ENCODE measurements at regions not wholly inside any gene's neighbourhood (a gene's known extent, or its start where the extent isn't known, plus 50 kb on each side); places are given as distances from the start of the nearest gene placed in this dataset.

- no peak for DNase-seq (ENCODE audit: low read depth in 2 of 3, low spot score in 2 of 3)
Measured at GRCh38 chr5:163766936-163767670, 261.7 kb downstream of the MAT2B start.

GRCh38 chr5:163770625-163771024, 265.2 kb downstream of the MAT2B start:
- DNase-seq (ENCODE audit: low read depth in 2 of 3, low spot score in 2 of 3) = no peak

- DNase-seq (ENCODE audit: low read depth in 2 of 3, low spot score in 2 of 3) = no peak
Measured at GRCh38 chr5:163772241-163772640, 266.8 kb downstream of the MAT2B start.

GRCh38 chr5:163772644-163773043, 267.2 kb downstream of the MAT2B start:
- no peak for DNase-seq (ENCODE audit: low read depth in 2 of 3, low spot score in 2 of 3)

- no peak for DNase-seq (ENCODE audit: low read depth in 2 of 3, low spot score in 2 of 3)
Measured at GRCh38 chr5:163773226-163773625, 267.8 kb downstream of the MAT2B start.

GRCh38 chr5:163789870-163790269, 284.5 kb downstream of the MAT2B start:
- no peak for DNase-seq (ENCODE audit: low read depth in 2 of 3, low spot score in 2 of 3)

GRCh38 chr5:163790497-163790896, 285.1 kb downstream of the MAT2B start:
- no peak for DNase-seq (ENCODE audit: low read depth in 2 of 3, low spot score in 2 of 3)

GRCh38 chr5:163794993-163795392, 289.6 kb downstream of the MAT2B start:
- DNase-seq (ENCODE audit: low read depth in 2 of 3, low spot score in 2 of 3) = no peak

- no peak for DNase-seq (ENCODE audit: low read depth in 2 of 3, low spot score in 2 of 3)
Measured at GRCh38 chr5:163807781-163808180, 302.4 kb downstream of the MAT2B start.

- no peak for DNase-seq (ENCODE audit: low read depth in 2 of 3, low spot score in 2 of 3)
Measured at GRCh38 chr5:163809473-163809872, 304.1 kb downstream of the MAT2B start.

GRCh38 chr5:163813900-163814299, 308.5 kb downstream of the MAT2B start:
- no peak for DNase-seq (ENCODE audit: low read depth in 2 of 3, low spot score in 2 of 3)

GRCh38 chr5:163815240-163815791, 309.9 kb downstream of the MAT2B start:
- no peak for DNase-seq (ENCODE audit: low read depth in 2 of 3, low spot score in 2 of 3)

- no peak for DNase-seq (ENCODE audit: low read depth in 2 of 3, low spot score in 2 of 3)
Measured at GRCh38 chr5:163821142-163821541, 315.7 kb downstream of the MAT2B start.

- no peak for DNase-seq (ENCODE audit: low read depth in 2 of 3, low spot score in 2 of 3)
Measured at GRCh38 chr5:163822548-163822947, 317.1 kb downstream of the MAT2B start.

GRCh38 chr5:163825661-163826060, 320.2 kb downstream of the MAT2B start:
- no peak for DNase-seq (ENCODE audit: low read depth in 2 of 3, low spot score in 2 of 3)

- DNase-seq (ENCODE audit: low read depth in 2 of 3, low spot score in 2 of 3) = no peak
Measured at GRCh38 chr5:163826201-163826600, 320.8 kb downstream of the MAT2B start.

GRCh38 chr5:163832155-163832554, 326.7 kb downstream of the MAT2B start:
- DNase-seq (ENCODE audit: low read depth in 2 of 3, low spot score in 2 of 3) = no peak

GRCh38 chr5:163838738-163839137, 333.3 kb downstream of the MAT2B start:
- no peak for DNase-seq (ENCODE audit: low read depth in 2 of 3, low spot score in 2 of 3)

GRCh38 chr5:163846512-163846911, 341.1 kb downstream of the MAT2B start:
- DNase-seq (ENCODE audit: low read depth in 2 of 3, low spot score in 2 of 3) = no peak

GRCh38 chr5:163855754-163856153, 350.3 kb downstream of the MAT2B start:
- no peak for DNase-seq (ENCODE audit: low read depth in 2 of 3, low spot score in 2 of 3)

GRCh38 chr5:163861670-163862069, 356.3 kb downstream of the MAT2B start:
- DNase-seq (ENCODE audit: low read depth in 2 of 3, low spot score in 2 of 3) = no peak

- DNase-seq (ENCODE audit: low read depth in 2 of 3, low spot score in 2 of 3) = no peak
Measured at GRCh38 chr5:163867324-163867723, 361.9 kb downstream of the MAT2B start.

- peak in 1 of 3 donors; percentile 4 for DNase-seq (ENCODE audit: low read depth in 2 of 3, low spot score in 2 of 3)
Measured at GRCh38 chr5:163867738-163868137, 362.3 kb downstream of the MAT2B start.

Data from hematopoietic multipotent progenitor cell (in vitro differentiated cells).